GM21447 (cell line): ENCODE measurements at regions not wholly inside any gene's neighbourhood (a gene's known extent, or its start where the extent isn't known, plus 50 kb on each side); places are given as distances from the start of the nearest gene placed in this dataset.

Source experiments
- ATAC-seq: cut with Tn5 transposase; IDR thresholded peaks from one replicate; pipeline ENCODE4 v1.9.1; 2021; ENCODE audit not compliant: unreplicated experiment

DNA sequence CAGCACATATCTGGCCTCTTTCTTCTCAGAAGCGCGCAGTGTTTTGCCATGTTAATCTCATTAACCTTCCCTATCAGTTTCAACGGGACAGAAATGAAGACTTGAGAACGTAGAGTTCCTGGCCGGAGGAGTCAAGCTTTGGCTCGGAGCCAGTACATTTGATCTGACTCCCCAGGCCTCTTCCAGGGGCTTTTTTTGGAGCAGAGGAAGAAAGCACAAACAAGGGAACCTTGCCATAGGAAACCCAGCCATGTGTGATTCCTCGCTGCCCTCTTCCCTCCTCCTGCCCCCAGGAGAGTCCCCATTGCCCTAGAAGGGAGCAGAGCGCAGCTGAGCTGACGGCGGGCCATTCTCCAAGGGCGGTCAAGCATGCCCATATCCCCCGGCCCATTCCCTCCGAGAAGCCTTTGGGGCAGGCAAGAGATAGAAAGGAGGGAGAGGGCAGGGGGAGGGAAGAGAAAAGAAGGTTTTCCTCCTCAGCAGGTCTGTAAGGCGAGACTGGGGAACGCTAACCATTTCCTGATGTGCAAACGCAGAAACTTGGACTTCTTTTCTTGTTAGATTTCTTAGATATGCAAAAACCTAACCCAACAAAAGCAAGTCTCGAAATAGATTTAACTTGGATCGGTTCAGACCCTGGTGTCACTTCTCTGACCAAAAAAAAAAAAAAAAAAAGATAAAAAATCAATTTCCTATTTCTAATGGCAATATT is 63.7 kb upstream of the POU3F3 start:
- no peak for ATAC-seq

DNA sequence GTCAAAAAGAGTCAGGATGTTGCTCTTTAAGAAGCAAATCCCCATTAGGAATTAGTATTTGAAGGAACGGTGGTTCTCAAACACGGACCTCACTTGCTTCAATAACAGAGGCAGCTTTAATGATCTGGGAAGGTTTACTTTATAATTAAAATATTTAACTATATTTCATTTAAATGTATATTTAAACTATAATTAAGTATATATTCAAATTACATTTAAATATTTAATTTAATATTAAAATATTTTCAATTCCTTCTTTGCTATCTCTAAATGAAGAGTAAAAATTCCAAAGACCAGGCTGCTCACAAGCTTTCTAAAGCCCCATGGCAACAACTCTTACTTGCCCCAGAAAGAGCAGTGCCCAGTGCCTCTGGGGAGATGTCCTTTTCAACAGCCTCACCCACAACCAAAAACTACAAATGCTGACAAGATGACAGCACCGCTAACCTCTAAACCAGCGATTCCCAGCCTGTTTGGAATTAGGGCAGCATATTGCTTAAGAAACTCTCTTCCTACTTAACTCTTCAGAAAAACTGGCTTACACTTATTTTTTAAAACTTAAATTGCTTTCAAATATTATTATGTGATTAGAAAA is 62.9 kb upstream of the POU3F3 start:
- no peak for ATAC-seq

DNA sequence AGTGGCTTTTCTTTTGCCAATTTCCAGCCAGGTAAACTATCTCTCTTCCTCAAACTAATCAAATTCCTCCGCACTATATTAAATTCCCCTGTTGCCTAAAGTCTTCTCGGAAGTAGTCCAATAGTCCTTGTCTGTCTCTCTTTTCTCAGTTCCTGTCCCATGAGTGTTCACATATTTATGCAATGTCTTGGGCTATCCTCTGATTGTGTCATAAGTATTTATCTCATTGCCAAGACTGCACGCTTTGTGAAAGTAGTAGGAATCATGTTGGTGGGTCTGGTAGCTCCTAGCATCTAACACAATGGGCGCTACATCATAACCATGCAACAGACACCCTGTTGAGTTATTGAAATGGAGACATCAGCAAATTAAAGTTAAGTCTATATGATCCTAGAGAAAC is 59.9 kb upstream of the POU3F3 start:
- ATAC-seq, result no peak

DNA sequence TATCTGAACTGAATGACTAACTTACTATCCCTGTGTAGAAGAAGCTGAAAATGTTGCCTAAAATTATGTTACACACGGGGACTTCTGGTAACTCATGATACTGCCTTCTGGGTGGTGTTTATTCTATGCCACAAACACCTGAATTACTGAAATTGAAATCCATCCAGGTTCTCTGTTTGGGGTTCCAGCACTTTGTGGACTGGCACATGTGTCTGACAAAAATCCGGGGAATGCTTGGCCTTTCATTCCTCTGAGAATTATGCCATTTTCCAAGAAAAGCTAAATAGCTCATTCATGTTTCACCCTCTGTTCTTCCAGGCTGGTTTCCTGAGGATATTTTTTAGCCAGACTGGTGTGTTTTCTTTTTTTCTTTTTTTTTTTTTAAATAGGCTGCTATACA is 59.5 kb upstream of the POU3F3 start:
- no peak for ATAC-seq
